Osteocyte (in vitro differentiated cells): ENCODE measurements at regions not wholly inside any gene's neighbourhood (a gene's known extent, or its start where the extent isn't known, plus 50 kb on each side); places are given as distances from the start of the nearest gene placed in this dataset.

Experiments used
- DNase-seq: peaks from one replicate; pipeline ENCODE4 v3.0.0; 2021; ENCODE audit warnings: mixed read lengths; ENCODE audit not compliant: unreplicated experiment; ENCODE audit errors: extremely low spot score
- H3K27ac Mint-ChIP-seq: one replicate; pipeline ENCODE4 v1.8.0; 2021; ENCODE audit warnings: mild to moderate bottlenecking, mixed read lengths; ENCODE audit not compliant: unreplicated experiment
- H3K27me3 Mint-ChIP-seq: one replicate; pipeline ENCODE4 v1.8.0; 2021; ENCODE audit warnings: mixed read lengths; ENCODE audit not compliant: unreplicated experiment
- H3K36me3 Mint-ChIP-seq: one replicate; pipeline ENCODE4 v1.8.0; 2021; ENCODE audit warnings: mixed read lengths; ENCODE audit not compliant: unreplicated experiment
- H3K4me1 Mint-ChIP-seq: one replicate; pipeline ENCODE4 v1.8.0; 2021; ENCODE audit warnings: mixed read lengths; ENCODE audit not compliant: unreplicated experiment
- H3K4me3 Mint-ChIP-seq: one replicate; pipeline ENCODE4 v1.8.0; 2021; ENCODE audit warnings: mild to moderate bottlenecking, moderate library complexity, mixed read lengths; ENCODE audit not compliant: unreplicated experiment
- H3K9me3 Mint-ChIP-seq: one replicate; pipeline ENCODE4 v1.8.0; 2021; ENCODE audit warnings: mixed read lengths; ENCODE audit not compliant: unreplicated experiment
- CTCF ChIP-seq: fragments of 200-600 bp; sonication (generic); IDR thresholded peaks from 2 replicates; pipeline ENCODE4 v1.5.0; 2021; ENCODE audit warnings: antibody characterized with exemption, mild to moderate bottlenecking, moderate library complexity

GRCh38 chr2:129771418-129772189 is 207.9 kb upstream of the RAB6C start:
- H3K4me3 Mint-ChIP-seq: no peak overlapping the region
- no peaks in the 10 kb centered on the region for H3K27me3 Mint-ChIP-seq
- peak; percentile 69 for DNase-seq
- TF ChIP-seq CTCF: no peak
- H3K27ac Mint-ChIP-seq: no peak overlapping the region
- no peaks in the 10 kb centered on the region for H3K9me3 Mint-ChIP-seq
- H3K36me3 Mint-ChIP-seq: no peaks in the 10 kb centered on the region
- H3K4me1 Mint-ChIP-seq: no peaks in the 10 kb centered on the region

- TF ChIP-seq CTCF: no peak
- no peaks in the 10 kb centered on the region for H3K27me3 Mint-ChIP-seq
- no peak for DNase-seq
- H3K27ac Mint-ChIP-seq: no peak overlapping the region
- no peaks in the 10 kb centered on the region for H3K4me1 Mint-ChIP-seq
- no peak overlapping the region for H3K4me3 Mint-ChIP-seq
- no peaks in the 10 kb centered on the region for H3K9me3 Mint-ChIP-seq
- no peaks in the 10 kb centered on the region for H3K36me3 Mint-ChIP-seq
Measured at GRCh38 chr2:129772190-129772579, 207.3 kb upstream of the RAB6C start.

- Mint-ChIP-seq H3K27ac (no peak overlapping the region), H3K4me1 (no peaks in the 10 kb centered on the region)
Measured at GRCh38 chr2:129775952-129776653, 203.4 kb upstream of the RAB6C start.

GRCh38 chr2:129777146-129777545 is 202.3 kb upstream of the RAB6C start:
- Mint-ChIP-seq H3K36me3 (no peaks in the 10 kb centered on the region), H3K27me3 (no peaks in the 10 kb centered on the region), H3K9me3 (no peaks in the 10 kb centered on the region), H3K4me1 (no peaks in the 10 kb centered on the region), H3K27ac (no peak overlapping the region), H3K4me3 (no peak overlapping the region)
- no peak for TF ChIP-seq CTCF
- DNase-seq: peak; percentile 63

More at GRCh38 chr2:129775952-129776653, 203.4 kb upstream of the RAB6C start:
- peak; percentile 67 for DNase-seq
- no peak for TF ChIP-seq CTCF
- Mint-ChIP-seq H3K9me3 (no peaks in the 10 kb centered on the region), H3K4me3 (no peak overlapping the region), H3K36me3 (no peaks in the 10 kb centered on the region), H3K27me3 (no peaks in the 10 kb centered on the region)
